ENCODE measurements at regions not wholly inside any gene's neighbourhood (a gene's known extent, or its start where the extent isn't known, plus 50 kb on each side); places are given as distances from the start of the nearest gene placed in this dataset.

- TF ChIP-seq, protein P1, sequence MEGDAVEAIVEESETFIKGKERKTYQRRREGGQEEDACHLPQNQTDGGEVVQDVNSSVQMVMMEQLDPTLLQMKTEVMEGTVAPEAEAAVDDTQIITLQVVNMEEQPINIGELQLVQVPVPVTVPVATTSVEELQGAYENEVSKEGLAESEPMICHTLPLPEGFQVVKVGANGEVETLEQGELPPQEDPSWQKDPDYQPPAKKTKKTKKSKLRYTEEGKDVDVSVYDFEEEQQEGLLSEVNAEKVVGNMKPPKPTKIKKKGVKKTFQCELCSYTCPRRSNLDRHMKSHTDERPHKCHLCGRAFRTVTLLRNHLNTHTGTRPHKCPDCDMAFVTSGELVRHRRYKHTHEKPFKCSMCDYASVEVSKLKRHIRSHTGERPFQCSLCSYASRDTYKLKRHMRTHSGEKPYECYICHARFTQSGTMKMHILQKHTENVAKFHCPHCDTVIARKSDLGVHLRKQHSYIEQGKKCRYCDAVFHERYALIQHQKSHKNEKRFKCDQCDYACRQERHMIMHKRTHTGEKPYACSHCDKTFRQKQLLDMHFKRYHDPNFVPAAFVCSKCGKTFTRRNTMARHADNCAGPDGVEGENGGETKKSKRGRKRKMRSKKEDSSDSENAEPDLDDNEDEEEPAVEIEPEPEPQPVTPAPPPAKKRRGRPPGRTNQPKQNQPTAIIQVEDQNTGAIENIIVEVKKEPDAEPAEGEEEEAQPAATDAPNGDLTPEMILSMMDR (IDR thresholded peaks at IDR 0.05): no peak
- TF ChIP-seq POLR2A (IDR thresholded peaks at IDR 0.05): no peak
Measured at GRCh38 chr9:11163843-11164242, 551.0 kb upstream of the PTPRD start.
